ENCODE measurements at regions not wholly inside any gene's neighbourhood (a gene's known extent, or its start where the extent isn't known, plus 50 kb on each side); places are given as distances from the start of the nearest gene placed in this dataset.

DNA sequence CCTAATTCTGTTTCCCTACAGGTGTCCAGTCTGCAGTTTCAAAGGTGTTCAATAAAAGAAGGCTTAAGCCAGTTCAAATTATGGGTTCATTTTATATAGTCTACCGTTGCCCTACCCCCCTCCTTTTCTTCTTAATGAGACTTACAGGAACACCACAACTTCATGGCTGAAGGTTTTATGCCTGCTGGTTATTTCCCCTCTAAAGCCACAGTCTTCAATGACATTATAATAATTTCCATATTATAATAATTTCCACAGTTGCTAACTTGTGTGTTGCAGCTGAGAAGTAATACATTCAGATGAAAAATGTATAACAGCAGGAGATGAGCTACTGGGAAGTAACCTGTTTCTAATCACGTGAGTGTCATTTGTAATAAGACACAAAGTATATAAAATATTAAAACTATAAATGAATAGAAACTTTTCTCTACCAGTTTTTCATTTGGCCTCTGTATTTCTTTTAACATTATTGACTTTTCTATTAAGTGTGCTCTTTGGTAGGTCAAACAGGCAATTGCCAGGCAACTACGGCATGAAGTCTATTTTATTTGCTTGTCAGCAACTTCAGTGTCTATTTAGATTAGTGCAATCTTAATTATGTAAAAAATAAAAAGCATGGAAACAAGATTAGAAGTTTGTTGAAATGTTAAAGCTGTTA is 120.5 kb upstream of the HMHB1 start:
- Histone ChIP-seq H3K9me3 (no peaks in the 10 kb centered on the region), H3K4me3 (no peak overlapping the region), H3K4me1 (no peaks in the 10 kb centered on the region), H3K36me3 (no peaks in the 10 kb centered on the region), H3K27me3 (no peaks in the 10 kb centered on the region), H3K27ac (no peak overlapping the region)
- DNase-seq = no peak
- WGBS, 5 donors = 38 to 67% (median 59%) methylated on average over 3 of the region's 3 CpGs
- no peak for TF ChIP-seq POLR2AphosphoS5 (IDR thresholded peaks at IDR 0.05)
- TF ChIP-seq, protein P1, sequence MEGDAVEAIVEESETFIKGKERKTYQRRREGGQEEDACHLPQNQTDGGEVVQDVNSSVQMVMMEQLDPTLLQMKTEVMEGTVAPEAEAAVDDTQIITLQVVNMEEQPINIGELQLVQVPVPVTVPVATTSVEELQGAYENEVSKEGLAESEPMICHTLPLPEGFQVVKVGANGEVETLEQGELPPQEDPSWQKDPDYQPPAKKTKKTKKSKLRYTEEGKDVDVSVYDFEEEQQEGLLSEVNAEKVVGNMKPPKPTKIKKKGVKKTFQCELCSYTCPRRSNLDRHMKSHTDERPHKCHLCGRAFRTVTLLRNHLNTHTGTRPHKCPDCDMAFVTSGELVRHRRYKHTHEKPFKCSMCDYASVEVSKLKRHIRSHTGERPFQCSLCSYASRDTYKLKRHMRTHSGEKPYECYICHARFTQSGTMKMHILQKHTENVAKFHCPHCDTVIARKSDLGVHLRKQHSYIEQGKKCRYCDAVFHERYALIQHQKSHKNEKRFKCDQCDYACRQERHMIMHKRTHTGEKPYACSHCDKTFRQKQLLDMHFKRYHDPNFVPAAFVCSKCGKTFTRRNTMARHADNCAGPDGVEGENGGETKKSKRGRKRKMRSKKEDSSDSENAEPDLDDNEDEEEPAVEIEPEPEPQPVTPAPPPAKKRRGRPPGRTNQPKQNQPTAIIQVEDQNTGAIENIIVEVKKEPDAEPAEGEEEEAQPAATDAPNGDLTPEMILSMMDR (IDR thresholded peaks at IDR 0.05) = no peak
- TF ChIP-seq EP300 (IDR thresholded peaks at IDR 0.05) = no peak
- no peak for TF ChIP-seq POLR2A (IDR thresholded peaks at IDR 0.05)
- intact Hi-C loops (cut with DNase I; ENCODE audit: low total_unique reads) = no loop called here

DNA sequence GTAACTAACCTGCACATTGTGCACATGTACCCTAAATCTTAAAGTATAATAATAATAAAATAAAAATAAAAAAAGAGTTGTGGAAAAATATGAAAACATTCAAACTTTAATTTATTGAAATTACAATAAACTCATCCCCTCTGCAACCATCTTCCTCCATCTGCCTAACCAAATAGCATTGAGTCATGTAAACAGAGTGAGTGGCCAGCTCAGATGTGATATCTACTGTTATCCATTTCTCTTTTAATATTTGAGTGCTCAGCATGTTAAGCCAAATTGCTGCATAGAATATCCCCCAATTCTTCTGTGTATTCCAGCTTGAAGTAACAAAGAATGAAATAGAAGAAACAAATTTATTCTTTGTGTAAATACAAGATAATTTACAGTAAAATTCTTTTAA is 124.4 kb upstream of the HMHB1 start:
- intact Hi-C loops (cut with DNase I; ENCODE audit: low total_unique reads) = no loop called here
- Histone ChIP-seq H3K36me3 (no peaks in the 10 kb centered on the region), H3K27ac (no peak overlapping the region), H3K4me3 (no peak overlapping the region), H3K4me1 (peaks cover 0 to 5% (median 2%) of the 10 kb centered on the region in 4 donors), H3K9me3 (no peaks in the 10 kb centered on the region), H3K27me3 (no peaks in the 10 kb centered on the region)
- no peak for TF ChIP-seq EP300 (IDR thresholded peaks at IDR 0.05)
- TF ChIP-seq POLR2A (IDR thresholded peaks at IDR 0.05) = no peak
- TF ChIP-seq, protein P1 (IDR thresholded peaks at IDR 0.05) = no peak
- no peak for TF ChIP-seq POLR2AphosphoS5 (IDR thresholded peaks at IDR 0.05)
- DNase-seq = no peak

DNA sequence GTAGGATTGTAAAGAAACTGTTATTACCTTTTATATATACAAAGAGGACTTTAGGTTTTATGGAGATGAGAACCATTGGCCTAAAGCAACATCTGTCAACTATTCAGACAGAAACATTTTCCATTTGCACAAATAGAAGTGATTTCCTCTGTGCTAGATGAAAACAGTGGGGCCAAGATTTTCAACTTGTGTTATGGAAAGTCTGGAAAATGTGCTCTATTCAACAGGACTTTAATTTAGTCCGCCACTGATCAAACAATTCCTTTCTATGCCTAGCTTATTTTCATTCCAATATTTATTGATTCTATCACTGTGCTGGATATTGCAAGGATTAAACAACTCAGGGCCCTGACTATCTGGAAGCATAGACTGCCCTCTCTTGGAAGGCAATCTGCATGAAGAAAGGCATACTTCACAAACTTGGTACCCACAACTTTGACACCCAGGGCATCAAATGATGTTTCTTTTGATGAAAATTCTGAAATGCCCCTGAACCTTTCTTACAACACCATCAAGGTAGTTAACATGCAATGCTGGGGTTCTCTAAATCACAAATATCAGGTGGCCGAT is 126.6 kb upstream of the HMHB1 start:
- intact Hi-C loops (cut with DNase I; ENCODE audit: low total_unique reads) = no loop called here
- Histone ChIP-seq H3K4me1 (peaks cover 0 to 6% (median 2%) of the 10 kb centered on the region in 4 donors), H3K27me3 (no peaks in the 10 kb centered on the region), H3K36me3 (no peaks in the 10 kb centered on the region), H3K4me3 (no peak overlapping the region), H3K27ac (no peak overlapping the region), H3K9me3 (no peaks in the 10 kb centered on the region)
- peak in 1 of 2 donors; percentile 49 for DNase-seq
- 59 to 84% (median 70%) methylated on average over 2 of the region's 2 CpGs for WGBS, 5 donors
- no peak for TF ChIP-seq POLR2AphosphoS5 (IDR thresholded peaks at IDR 0.05)
- TF ChIP-seq, protein P1 (IDR thresholded peaks at IDR 0.05) = peak in 1 of 7 experiments; percentile 33

DNA sequence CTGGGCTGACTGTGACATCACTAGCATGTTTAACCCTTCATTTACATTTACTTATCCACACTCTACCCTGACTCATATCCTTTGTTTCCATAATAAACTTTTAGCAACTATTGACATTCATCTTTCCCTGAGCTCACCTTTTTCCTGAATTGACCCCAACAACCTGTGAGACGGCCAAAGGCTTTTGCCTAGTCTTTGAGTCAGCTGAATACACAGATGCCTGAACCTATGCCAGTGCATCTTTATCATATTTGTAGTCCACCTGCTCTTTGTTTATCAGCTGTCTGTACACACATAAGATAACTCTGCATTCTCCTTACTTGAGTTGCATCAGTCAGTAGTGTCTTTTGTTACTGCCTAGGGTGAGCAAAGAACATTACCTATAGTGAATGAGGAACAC is 128.5 kb upstream of the HMHB1 start:
- no peak overlapping the region for H3K4me3 ChIP-seq
- no peaks in the 10 kb centered on the region for H3K36me3 ChIP-seq
- H3K27ac ChIP-seq = no peak overlapping the region
- no peaks in the 10 kb centered on the region for H3K9me3 ChIP-seq
- peaks cover 0 to 6% (median 2%) of the 10 kb centered on the region in 4 donors for H3K4me1 ChIP-seq
- H3K27me3 ChIP-seq = no peaks in the 10 kb centered on the region
- intact Hi-C loops (cut with DNase I; ENCODE audit: low total_unique reads) = no loop called here
- no peak for DNase-seq
- WGBS, 5 donors = 53 to 72% (median 62%) methylated on average over 1 of the region's 1 CpG
- no peak for TF ChIP-seq POLR2A (IDR thresholded peaks at IDR 0.05)
- TF ChIP-seq, protein P1 (IDR thresholded peaks at IDR 0.05) = no peak
- TF ChIP-seq POLR2AphosphoS5 (IDR thresholded peaks at IDR 0.05) = no peak
- no peak for TF ChIP-seq EP300 (IDR thresholded peaks at IDR 0.05)
